OCI-LY7 (cell line): ENCODE measurements at regions not wholly inside any gene's neighbourhood (a gene's known extent, or its start where the extent isn't known, plus 50 kb on each side); places are given as distances from the start of the nearest gene placed in this dataset.

Source experiments
- CTCF ChIP-seq: fragments of 200-600 bp; sonication (generic); conservative IDR thresholded peaks from 2 replicates; pipeline ENCODE4 v1.5.1; 2014; ENCODE audit warnings: mild to moderate bottlenecking, antibody characterized with exemption, low read length, moderate library complexity, mixed read lengths
- EZH2phosphoT487 ChIP-seq: fragments of 200-600 bp; sonication (generic); IDR thresholded peaks from 2 replicates; pipeline ENCODE4 v1.6.1; 2018; ENCODE audit warnings: low read depth, borderline replicate concordance, mild to moderate bottlenecking, mixed run types, antibody characterized with exemption, low read length, moderate library complexity, mixed read lengths

- no peak for TF ChIP-seq CTCF
- TF ChIP-seq EZH2phosphoT487 = no peak
These were observed 99.0 kb downstream of the SCN11A start for GRCh38 chr3:38952721-38953120.
